Activated gamma-delta T cell (primary cell): ENCODE measurements at regions not wholly inside any gene's neighbourhood (a gene's known extent, or its start where the extent isn't known, plus 50 kb on each side); places are given as distances from the start of the nearest gene placed in this dataset.

Source experiments
- DNase-seq: peaks from one replicate; lab custom pipeline; 2025; lab: John Stamatoyannopoulos, UW

DNA sequence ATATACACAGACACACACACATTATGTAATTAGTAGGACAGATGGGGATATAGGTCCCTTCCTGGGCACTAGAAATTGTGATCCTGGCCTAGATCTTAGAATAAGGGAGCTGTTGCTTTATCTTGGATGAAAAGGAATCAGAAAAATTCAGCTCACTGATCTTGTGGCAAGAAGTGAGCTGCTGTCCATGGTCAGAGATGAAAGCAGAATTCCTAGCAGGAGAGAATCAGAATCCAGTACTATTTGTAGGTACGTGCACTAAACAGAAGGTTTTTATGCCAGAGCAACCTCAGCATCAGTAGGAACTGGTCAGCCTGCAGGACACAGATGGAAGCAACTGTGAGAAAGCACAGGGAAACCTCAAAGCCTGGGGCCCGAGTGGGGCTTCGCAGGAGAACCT, 549.2 kb upstream of the POM121L12 start:
- DNase-seq = no peak

DNA sequence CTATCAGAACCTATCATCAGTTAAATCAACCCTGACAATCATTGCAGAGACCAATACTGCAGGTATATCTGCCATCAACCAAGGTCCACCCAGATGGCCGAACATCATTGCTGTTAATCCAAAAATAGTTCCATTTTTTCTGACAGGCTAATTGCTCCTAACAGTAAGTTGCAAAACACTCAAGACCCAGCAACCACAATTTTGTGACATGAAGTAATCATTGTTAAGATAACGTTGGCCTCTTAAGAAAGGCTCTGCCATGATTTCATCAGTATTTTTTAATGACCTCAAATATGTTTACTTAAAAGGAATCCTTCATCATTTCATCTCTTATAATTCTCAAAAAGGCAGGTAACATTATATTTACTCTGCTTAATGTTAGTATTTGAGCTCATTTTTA, 553.4 kb upstream of the POM121L12 start:
- DNase-seq = no peak

DNA sequence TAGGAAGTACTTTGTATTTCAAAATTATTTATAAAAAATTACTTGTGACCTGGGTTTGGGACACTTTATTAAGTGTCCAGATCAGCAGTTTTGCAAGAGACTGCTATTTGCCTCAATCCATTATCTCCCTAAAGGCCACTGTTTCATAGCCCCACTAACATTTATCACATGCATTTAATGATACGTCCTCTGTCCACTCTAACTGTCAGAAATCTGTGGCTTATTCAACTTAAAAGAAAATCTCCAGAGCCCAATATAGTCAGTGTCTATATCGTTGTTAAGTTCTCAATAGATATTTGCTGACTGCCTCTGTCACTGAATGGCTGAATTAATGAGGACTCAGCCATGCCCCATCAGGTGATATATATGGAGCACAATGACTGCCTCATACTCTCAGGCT, 553.9 kb upstream of the POM121L12 start:
- no peak for DNase-seq

DNA sequence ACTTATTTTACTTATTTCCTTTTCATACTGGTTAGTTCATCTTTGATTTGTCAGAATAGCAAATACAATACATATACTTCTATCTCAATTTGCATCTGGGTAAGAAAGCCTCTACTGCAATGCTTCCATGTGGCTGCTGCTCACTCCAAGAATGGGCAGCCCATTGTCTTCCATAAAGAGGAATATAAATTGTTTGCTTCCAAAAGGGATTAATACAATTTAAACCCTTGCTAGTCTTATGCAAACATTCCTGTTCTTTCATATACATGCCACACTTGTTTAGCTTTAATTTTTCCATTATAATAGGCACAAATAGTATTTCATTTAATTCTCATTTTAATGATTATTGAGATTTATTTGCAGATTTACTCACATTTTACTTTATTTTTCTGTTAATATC, 555.4 kb upstream of the POM121L12 start:
- no peak for DNase-seq

DNA sequence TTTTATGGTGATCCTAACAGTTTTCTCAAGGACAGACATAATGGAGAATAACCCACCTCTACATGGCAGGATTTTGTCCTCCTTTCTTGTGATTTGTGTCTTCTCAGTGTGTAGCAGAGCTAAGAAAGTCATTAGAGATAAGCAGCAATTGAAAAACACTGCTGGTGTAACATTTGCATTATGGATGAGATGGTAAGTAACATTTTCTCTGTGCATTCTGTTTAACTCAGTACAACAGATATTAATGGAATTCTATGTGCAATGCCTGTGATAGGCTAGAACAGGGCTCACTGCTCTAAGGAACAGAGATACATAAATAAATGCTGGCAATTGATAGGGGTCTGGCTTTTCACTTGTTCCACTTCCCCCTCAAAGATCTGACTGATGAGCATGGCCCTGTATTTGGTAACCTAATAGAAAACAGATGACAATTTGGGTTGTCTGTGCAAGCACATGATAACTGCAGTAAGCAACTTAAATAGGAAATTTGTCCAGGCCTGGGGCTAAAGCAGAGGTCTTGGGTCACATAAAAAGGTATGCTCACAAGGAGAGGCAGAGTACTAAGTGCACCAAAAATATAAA, 560.3 kb upstream of the POM121L12 start:
- DNase-seq = no peak

DNA sequence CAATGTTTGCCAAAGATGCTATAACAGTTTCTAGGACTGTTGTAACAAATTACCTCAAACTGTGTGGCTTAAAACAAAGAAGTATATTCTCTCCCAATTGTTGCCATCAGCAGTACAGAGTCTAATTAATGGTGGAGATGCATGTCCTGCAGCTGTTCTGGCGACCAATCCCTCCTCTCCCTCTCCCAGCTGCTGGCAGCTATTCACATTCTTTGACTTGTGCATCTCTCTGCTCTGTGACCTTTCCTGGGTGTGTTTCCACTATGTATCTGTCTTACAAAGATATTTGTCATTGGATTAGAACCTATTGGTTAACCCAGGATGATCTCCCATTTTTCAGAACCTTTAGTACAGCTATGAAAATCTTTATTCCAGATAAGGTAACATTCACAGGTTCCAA, 561.7 kb upstream of the POM121L12 start:
- DNase-seq = no peak

DNA sequence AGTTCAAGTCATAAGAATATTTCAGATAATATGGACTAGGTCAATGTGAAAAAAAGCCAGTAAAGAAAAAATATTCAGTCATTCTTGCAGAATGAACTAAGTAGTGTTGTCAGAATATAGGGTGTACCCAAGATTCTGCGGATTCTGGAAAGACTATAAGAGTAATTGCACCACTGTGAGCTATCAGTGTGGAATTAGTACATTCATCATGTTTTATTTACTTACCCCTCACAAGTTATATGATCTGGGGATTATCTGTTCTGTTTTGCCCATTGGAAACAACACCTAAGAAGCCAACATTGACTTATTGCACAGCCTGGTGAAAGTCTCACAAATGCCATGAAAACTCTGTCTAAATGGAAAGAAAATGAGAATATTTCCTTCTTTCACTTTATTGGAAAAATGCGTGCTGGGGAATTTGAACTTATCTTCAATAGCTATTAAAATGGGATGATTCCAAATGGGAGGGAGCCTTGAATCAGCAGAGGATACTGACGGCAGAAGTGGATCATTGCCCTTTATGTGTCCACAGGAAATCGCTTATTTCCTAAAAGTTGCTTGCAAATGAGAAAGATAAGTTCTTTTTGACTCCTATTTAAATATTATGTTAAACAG, 563.3 kb upstream of the POM121L12 start:
- DNase-seq = no peak

DNA sequence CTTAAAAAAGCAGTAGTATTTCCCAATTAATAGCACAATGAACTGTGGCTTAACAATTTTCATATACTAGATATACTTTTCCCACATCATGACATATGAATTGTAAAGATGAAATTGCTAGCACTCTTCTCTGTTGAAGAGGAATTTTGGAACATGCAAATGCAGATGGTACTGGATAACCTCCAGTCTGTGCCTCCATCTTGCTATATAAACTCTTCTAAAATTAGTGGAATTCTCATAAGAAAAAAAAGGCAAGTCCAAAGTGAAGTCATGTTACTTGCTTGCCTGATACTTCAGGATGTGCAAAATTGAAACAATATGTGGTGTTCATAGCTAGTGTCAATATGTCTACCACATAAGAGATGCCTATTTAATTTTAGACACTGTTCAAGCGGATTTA, 570.2 kb upstream of the POM121L12 start:
- DNase-seq = no peak

DNA sequence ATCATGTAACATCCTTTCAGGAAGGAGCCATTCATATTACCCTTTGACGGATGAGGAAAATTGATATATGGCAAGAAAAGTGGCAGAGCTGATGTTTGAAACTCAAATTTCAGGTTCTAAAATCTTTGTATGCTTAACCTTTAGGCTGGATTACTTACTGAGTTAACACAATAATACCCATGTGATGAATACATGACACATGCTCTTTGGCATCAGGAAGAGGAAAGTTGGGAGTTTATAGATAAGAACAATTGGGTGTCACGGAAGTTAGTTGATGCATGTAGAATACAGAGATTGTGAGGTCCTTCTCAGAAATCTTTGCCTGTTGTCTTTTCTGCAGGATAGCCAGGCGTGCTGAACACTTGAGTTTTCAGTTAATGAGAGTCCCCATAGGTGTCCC, 572.1 kb upstream of the POM121L12 start:
- DNase-seq = no peak

DNA sequence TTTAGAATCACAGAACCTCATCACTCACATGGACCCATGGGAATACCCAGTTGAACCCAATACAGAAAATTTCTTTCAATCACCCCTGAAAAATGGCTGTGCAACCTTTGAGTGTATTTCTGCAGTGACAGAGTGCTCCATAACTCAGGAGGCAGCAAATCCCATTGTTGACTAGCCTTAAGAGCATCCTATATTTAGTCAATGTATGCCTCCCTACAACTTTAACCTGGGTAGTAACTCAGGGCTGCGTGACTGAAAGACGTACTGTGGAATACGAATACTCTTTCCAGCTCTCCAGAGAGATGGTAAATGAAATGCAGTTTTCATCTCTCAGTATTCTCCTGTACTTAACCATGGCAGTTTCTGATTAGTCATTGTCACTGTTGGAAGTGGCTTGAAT, 573.0 kb upstream of the POM121L12 start:
- no peak for DNase-seq

DNA sequence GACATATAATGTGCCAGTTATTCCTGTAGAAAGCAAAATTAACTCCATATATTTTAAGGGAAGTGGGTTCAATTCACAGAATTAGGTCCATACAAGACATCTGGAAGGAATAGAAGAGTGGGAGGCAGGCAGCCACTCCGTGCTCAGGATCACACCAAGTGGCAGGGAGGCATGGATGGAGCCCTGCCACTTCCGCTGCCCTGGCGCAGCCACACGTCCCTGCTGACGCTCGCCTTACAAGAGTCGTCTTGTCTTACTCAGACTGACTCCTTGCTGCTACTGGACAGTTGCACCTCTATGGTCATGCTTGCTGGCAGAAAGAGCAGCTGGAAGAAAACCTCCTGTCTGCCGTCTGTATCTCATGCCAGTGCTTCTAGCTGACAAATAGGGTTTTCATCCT, 579.9 kb upstream of the POM121L12 start:
- DNase-seq = no peak

DNA sequence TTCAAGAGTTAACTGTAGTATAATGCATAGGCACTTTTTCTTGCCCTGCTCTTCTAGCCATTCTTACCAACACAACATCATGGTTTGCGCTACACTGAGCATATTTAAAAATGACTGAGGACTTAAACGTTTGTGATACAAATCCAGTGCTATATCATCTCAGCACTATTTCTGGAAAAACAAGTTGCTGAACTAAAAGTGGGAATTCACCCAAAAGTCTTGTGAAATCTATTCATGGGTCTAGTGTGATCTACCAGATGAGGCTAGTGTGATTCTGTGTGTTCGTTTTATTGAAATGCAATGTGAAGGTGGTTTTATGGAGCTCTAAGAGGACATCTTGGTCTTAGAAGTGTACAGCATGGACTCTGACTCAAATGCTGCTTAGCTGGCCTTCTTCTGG, 584.6 kb upstream of the POM121L12 start:
- DNase-seq = no peak

DNA sequence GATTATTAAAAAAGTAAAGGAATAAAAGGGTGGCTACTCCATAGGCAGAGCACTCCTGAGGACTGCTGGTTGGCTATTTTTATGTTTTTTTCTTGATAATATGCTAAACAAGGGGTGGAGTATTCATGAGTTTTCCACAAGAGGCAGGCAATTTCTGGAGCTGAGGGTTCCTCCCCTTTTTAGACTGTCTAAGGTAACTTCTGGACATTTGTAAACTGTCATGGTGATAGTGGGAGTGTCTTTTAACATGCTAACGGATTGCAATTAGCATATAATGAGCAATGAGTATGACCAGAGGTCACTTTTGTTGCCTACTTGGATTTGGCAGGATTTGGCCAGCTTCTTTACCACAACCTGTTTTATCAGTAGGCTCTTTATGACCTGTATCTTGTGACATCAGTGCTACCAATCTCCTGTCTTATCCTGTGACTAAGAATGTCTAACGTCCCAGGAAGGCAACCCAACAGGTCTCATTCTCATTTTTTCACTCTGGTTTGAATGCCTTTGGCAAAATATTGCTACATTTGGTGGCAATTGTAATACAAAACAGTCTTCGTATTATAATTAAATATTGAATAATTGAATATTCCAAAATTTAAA, 587.8 kb upstream of the POM121L12 start:
- no peak for DNase-seq

DNA sequence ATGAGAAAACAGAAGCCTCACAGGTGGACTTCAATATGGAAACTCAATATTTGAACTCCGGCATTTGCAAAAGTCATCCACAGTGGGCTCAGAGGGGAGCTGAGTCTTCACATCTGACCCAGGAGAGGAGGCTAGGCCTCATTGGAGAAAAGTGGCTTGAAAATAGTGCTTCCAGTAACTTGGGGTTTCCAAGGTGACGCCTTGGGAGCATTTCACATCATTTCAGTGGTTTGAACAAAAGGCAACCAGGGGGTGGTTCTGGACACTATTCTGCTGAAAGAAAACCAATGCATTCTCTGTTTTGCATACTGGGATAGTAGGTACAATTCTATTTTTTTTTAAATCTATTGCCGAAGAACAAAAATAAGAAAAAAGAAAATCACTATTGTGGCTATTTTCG, 599.2 kb upstream of the POM121L12 start:
- DNase-seq = no peak

DNA sequence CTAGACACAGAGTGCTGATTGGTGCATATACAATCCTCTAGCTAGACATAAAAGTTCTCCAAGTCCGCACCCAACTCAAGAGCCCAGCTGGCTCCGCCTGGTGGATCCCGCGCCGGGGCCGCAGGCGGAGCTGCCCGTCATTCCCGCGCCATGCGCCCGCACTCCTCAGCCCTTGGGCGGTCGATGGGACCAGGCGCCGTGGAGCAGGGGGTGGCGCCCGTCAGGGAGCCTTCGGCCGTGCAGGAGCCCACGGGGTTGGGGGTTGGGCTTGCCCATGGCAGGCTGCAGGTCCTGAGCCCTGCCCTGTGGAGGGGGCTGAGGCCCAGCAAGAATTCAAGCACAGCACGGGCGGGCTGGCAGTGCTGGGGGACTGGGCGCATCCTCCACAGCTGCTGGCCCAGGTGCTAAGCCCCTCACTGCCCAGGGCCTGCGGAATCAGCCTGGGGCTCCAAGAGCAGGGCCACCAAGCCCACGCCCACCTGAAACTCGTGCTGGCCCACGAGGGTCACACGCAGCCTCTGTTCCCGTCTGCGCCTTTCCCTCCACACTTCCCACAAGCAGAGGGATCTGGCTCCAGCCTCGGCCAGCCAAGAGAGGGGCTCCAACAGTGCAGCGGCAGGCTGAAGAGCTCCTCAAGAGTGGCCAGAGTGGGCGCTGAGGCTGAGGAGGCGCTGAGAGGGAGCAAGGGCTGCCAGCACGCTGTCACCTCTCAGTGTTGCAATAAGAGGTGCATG, 604.2 kb upstream of the POM121L12 start:
- DNase-seq = no peak

DNA sequence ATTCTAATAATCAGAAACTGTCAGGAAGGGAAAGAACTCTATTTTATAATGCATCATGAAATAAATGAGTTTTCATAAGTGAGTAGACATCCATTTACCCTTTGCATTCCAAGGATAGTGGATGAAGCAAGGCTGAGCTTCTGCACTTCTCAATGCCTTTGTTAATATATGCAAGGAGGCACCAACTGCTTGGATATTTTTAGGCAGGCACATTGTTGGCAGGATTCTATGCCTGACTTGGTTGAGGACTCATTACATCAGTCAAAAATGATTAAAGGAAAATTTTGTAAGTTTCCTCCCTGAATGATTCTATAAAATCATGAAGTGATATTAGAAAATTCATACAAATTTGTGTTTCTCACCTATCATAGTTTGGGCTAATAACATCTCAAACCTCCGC, 612.2 kb upstream of the POM121L12 start:
- DNase-seq = no peak

DNA sequence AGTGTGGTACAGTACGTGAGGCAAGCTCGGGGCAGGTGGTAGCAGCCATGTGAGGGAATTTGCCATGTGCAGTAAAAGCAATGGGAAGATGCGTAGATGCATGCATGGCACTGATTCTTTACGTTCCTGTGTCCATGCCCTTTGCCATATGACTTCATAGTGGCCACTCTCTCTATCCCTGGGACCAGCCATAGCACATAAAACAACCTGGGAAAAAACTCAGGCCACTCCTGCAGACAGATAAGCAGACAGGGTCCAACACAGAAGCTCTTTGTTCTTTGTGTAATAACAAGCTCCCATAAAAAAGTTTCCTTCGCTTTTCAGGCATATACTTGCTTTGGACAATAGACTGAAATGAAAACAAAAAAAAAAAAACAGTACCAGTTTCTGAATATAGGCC, 622.4 kb upstream of the POM121L12 start:
- DNase-seq = no peak

DNA sequence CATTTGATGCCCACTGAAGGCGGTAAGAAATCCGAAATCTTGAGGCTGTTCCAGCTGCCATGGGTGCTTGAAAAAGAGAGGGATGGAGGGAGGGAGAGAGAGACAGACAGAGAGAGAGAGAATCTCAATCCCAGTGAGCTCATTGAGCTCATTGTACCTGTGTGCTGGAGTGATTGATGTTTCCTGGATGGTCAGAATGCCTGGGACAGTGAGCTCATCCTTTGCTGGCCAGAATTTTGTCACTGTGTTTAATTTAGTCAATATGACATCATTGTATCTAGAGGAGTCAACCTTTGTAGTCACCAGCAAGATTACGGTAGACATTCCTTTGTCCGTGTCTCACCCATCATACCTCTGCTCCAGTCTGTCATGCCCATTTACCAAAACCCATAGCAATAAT, 625.4 kb upstream of the POM121L12 start:
- DNase-seq = no peak

DNA sequence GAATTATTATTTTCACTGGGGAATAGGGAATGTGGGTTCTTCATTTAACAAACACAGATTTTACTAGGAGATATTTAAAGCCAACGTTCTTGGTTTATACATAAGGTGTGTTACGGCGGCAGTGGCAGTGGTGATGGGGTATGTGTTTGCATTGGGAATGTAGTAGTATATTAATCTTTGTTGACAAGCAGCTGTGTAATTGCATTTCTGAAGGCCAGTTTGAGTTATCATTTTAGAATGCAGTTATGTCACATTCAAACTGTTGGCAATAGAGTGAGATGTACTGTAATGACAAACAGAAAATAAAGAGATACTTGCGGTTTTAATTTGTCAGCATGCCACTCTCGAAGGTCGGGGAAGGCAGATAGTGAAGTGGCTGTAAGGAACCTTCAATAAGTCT, 628.6 kb upstream of the POM121L12 start:
- no peak for DNase-seq

DNA sequence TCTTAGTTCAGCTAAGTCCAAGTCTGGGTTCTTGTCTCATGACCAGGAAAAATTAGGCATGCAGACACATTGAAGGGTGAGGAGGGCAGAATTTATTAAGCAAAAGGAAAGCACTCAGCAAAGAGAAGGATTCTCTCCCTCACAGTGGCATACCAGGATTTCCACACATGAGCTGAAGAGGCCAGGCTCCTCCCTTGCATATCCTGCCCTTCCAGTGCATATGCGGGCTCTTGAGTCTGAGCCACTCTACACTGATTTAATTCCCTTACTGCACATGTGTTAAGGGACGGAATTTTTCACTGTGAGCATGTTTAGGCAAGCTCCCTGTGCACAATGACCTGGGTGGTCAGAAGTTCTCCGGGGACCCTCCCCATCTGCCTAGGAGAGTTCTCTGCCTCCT, 652.7 kb upstream of the POM121L12 start:
- DNase-seq = no peak

DNA sequence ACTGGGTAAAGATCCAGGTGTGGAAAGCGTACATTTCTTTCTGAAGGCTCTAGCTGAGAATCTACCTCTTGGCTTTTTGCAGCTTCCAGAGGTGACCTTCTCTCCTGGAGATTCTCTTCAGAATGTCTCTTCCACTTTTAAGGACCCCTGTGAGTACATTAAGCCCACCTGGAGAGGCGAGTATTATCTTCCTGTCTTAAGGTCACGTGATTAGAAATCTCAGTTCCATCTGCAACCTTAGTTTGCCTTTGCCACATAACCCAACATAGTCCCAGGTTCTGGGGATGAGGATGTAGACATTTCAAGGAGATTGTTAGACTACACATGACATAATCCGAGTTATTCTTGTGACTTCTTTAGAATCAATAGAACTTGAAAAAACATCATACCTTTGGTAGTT, 665.5 kb upstream of the POM121L12 start:
- no peak for DNase-seq

DNA sequence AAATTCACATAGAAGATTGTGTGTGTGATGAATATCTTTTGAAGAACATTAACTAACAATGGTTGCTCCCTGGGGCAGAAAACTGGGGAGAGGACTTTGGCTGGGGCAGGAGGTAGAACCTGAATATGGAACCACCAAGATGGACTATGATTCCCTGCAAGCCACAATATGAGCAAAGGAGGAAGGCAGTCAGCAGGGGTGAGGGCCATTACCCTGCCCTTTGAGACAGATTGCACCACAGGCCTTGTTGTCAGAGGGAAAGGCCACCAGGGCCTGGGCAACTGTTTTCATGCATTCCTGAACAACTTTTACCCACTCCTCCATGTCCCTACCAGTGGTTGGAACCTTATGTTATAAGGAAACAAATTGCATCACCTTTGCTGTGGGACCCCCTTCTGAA, 670.1 kb upstream of the POM121L12 start:
- no peak for DNase-seq

DNA sequence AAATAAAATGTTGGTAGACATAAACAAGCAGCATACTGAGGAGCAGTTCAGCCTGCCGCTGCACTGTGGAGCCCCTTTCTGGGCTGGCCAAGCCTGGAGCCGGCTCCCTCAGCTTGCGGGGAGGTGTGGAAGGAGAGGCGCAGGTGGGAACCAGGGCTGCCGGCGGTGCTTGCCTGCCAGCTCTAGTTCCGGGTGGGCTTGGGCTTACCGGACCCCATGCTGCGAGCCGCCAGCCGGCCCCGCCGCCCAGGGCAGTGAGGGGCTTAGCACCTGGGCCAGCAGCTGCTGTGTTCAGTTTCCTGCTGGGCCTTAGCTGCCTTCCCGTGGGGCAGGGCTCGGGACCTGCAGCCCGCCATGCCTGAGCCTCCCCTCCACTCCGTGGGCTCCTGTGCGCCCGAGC, 672.9 kb upstream of the POM121L12 start:
- no peak for DNase-seq
